Activated CD4-positive, alpha-beta T cell treated with anti-CD3 and anti-CD28 coated beads, Interleukin-2, amount 50 U/mL, for 24 hours (primary cell): ENCODE measurements at regions not wholly inside any gene's neighbourhood (a gene's known extent, or its start where the extent isn't known, plus 50 kb on each side); places are given as distances from the start of the nearest gene placed in this dataset.

Experiments used
- DNase-seq, 2 donors: peaks; one replicate each; pipeline ENCODE4 v3.0.0-alpha.2; 2020; ENCODE audit warnings: low read depth in 1 of 2, low spot score in 1 of 2

- no peak for DNase-seq
Measured at GRCh38 chr3:56902468-56903160, 100.9 kb upstream of the ARHGEF3 start.

DNA sequence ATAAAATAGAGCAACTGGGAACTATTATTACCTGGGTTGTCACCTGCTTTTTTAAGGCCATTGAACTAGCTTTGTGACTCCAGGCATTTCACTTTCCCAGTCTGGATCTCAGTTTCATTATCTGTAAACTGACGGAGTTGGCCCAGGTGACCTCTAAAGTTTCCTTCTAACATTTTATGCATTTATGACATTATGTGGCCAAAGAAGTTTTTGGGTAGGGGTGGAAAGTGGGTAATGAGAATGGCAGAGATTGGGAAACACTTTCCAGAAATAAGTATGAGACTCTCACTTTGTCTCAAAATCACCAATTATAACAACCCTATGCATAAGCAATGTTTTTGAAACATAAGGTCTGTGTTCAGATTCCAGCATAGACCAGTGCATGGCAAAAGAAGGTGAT lies 99.1 kb upstream of the ARHGEF3 start:
- DNase-seq: no peak

- no peak for DNase-seq
Measured at GRCh38 chr3:56899851-56900250, 98.1 kb upstream of the ARHGEF3 start.

DNA sequence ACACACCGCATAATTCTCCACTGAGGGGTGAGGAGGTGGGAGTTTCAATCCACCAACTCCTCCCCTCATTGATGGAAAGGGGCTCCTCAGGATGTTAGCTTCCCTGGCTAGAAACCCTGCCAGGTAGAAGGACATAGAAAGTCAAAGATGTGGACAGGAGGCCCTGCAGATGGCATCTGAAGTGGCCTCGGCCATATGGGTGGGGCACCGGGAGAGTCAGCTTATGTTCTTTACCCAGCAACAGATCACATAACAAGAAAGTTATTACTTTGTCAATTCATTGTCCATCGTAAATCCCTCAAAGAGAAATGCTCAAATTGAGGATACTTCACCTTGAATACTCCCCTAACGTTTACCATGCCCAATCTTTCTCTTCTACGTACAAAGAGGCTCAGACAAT lies 97.3 kb upstream of the ARHGEF3 start:
- no peak for DNase-seq

GRCh38 chr3:56896357-56896756 lies 94.6 kb upstream of the ARHGEF3 start:
- no peak for DNase-seq

DNA sequence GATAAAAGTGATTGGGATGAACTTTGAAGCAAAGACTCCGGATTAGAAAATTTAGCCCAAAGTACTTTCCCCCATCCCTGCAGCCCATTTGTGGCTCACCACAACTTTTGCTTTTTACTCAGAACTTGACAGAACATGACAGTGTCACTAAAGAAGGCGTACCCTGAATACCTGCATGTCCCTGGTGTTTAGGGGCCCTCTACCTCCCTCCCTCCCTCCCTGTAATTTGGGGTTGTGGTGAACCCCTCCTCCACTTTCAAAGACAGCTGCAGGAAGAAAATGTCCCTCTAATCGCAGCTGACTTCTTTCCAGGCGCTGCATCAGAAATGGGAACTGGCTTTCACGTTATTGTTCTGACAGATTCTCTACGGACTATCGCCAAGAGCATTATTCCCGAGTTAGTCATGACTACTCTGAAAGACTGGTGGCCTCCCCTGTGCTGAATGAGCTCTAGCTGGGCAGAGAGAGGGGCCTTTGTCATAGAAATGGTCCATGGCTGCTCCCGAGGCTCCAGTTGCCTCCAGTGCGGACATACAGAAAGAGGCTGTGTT lies 93.2 kb upstream of the ARHGEF3 start:
- DNase-seq: no peak

GRCh38 chr3:56890448-56891091 lies 88.8 kb upstream of the ARHGEF3 start:
- no peak for DNase-seq

- no peak for DNase-seq
Measured at GRCh38 chr3:56889131-56889530, 87.4 kb upstream of the ARHGEF3 start.

GRCh38 chr3:56887402-56888025 lies 85.8 kb upstream of the ARHGEF3 start:
- DNase-seq: peak in 1 of 2 donors; percentile 17

- no peak for DNase-seq
Measured at GRCh38 chr3:56886314-56886713, 84.6 kb upstream of the ARHGEF3 start.

DNA sequence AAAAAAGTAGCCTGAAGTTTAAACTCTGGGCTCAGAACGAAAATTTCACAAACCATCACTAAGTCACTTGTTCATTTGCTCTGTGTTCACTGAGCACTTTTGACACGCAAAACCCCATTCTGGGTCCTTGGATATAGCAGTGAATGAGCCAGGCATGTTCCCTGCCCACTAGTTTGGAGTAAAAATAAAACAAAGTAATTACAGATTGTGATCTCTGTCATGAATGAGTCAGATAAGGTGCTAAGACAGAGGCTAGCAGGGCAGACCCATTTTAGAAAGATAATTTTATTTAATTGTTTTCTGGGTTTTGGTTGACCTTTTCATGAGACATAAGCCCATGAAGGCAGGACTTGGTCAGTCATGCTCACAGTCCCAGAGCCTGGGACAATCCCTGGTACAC lies 84.1 kb upstream of the ARHGEF3 start:
- DNase-seq: no peak

DNA sequence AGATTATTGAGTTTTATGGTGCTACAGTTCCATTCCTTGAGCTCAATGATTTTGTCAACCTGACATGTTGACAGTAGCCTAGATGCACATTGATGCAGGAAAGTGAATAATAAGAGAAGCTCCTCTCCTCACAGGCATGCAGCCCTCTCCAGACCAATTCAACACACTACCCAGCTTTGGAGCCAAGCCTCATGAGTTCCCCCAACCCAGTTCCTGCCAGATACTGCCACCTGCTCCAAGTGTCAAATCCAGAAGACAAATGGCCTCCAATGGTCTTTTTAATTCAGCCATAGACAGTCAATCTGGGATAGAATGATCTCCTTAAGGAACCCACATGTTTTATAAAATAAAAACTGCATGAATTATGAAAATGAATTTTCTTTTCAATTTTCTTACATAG lies 83.7 kb upstream of the ARHGEF3 start:
- no peak for DNase-seq

DNA sequence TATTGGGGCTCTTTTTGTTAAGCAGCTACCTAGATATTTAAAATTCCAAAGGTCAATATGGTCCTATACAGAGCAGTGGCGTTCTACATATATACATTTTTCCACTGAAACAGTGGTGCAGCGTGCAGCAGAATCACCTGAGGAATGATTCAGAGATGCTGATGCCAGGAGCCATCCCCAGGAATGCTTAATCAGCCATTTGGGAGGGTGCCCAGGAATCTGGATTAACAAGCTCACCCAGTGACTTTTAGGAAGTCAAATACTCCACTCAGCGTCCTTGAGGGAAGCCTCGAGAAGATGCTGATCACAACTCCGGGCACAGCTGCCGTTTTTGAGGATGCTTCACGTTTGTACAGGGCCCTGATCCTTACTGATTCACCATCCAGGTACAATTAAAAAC lies 82.6 kb upstream of the ARHGEF3 start:
- DNase-seq: no peak

GRCh38 chr3:56883828-56884227 lies 82.1 kb upstream of the ARHGEF3 start:
- DNase-seq: no peak

DNA sequence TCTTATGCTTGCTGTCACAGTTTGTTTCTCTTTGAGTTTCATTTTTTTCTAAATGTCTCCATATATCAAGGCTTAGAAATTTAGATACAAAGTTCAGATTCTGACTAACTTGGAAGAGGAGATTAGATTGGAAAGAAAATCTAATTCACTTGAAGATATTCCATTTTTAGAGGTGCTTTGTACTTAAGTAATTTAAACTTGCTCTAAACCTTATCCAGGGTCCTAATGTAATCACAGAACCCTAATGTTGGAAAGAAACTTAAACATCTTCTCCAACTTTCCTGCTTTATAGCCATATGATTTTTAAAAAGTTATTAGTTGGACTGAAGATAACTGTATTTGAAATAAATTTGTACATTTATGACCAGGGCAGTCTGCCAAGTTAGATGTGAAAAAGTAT lies 81.1 kb upstream of the ARHGEF3 start:
- DNase-seq: no peak

DNA sequence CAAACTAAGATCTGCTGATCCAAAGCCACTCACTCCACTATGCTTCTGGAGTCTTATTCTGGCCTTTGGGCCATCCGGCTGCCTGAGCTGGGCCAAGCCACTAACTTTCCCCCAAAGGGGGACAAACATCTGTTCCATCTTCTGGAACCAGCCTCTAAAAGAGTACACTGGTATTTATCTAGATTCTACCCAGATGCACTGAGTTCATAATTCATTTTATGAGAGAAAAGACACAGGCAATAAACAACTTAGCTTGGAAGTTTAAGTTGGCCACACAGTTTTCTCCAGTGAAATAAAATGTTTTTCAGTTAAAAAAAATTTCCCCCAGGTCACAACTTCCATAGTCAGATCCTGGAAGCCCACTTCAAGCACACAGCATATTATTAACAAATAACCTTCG lies 80.1 kb upstream of the ARHGEF3 start:
- DNase-seq: no peak

DNA sequence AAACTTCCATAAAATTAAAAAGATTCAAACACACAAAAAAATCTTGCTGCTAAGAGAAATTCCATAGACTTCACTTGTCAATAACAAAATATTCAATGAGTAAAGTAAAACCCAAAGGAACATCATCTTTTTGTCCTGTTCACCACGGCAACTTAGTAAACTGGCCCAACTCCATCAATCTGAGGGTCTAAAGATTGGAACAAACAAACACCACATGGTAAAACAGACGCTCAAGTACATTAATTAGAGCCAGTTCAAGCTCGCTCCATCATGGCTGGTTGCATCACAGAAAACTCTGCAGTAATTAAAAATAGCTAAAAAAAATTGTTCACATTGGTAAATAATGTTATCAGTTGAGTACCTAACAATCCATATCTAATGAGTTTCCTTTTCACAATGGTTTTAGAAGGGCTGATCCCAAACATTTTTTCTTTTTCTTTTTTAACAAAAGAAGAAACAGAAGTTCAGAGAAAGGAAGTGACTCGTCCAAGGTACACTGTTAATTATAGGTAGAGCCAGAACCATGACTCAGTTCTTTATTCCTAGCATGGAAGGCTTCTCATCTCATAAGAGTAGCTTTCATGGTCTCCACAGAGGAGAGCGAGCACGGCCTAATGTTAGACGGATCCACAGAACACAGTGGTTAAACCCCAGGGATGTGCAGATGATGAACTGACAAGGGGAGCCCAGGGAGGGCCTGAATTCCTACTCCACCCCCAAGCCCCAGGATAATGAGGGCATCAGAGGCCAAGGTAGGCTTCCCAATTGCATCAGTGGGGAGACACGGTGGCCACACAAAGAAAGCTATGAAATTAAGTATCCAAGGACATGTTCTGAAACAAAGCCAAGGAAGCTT lies 79.2 kb upstream of the ARHGEF3 start:
- no peak for DNase-seq

DNA sequence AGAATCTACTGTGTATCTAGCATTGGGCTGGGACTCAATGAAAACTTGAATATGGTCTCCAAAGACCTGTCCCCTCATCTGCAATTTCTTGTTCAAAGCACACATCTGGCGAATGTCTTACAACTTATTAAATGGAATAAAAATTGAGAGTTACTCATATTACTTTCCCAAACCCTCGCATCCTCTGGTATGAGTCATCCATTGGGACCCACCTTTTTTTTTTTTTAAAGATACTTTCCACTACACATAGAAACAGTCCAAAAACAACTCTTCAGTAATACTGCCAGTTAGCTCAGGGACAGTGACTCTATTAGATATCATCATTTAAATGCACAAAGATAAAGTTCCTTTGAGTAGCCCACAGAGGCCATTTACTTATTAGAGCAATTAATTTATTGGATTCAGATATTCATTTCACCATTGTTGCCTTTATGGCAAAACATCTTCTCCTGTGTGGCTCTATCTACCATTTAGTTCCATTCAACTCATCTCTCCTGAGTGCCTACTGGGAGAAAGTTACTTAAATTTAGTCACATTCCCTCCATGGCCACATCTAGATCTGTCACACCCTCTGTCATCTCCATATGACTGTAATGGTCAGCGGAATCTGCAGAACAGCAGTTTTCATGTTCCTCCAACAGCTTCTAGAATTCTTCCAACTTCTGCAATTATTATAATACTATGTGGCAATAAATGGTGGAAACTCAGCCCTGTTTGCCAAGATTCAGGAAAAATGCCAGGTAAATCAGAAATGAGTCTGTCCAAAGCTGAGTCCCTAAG lies 77.9 kb upstream of the ARHGEF3 start:
- DNase-seq: no peak

DNA sequence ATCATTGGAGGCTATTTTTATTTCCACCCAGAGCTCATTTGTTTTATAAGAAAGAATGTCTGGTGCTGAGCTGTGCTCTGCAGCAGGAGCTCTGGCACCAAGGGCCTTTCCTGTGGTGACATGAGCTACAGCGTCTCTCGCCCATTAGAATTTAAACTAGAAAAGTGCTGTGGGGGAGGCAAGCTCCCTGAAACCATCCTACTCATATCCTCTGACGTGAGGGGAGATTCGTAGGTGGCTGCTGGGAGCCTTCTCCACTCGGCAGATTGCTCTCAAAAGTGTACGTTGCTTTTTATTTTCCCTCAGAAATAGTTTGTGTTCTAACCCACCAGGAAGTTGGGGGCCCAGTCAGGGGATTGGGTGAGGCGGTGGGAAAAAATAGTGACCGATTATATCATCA lies 76.3 kb upstream of the ARHGEF3 start:
- DNase-seq: peak in 1 of 2 donors; percentile 69

- DNase-seq: no peak
Measured at GRCh38 chr3:56876916-56877315, 75.2 kb upstream of the ARHGEF3 start.

DNA sequence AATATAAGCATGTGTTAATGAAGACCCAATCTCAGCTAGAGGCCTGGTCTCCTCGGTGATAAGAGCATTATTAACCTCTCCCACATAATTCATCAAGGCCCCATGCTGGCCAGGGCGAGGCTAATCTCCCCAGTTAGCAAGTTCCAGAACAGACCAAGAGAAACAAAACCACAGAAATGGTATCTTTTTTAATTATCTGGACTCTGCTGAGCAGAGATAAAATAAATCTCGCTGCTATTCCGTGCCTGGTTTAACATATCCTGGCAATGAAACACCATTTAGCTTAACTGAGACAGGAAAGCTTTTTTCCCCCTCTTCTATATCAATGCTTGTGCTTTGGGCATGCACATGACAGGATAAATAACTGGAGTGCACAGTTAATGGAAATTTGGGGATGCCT lies 72.5 kb upstream of the ARHGEF3 start:
- no peak for DNase-seq
